Activated naive CD4-positive, alpha-beta T cell treated with anti-CD3 and anti-CD28 coated beads, Interleukin-2, amount 50 U/mL, for 72 hours (primary cell): ENCODE measurements at regions not wholly inside any gene's neighbourhood (a gene's known extent, or its start where the extent isn't known, plus 50 kb on each side); places are given as distances from the start of the nearest gene placed in this dataset.
"Not testable (repeated sequence)": the region's sequence is repeated elsewhere in the genome, so short reads cannot be mapped to it uniquely, and the experiment has no call there.

Experiments used
- ATAC-seq, 2 donors: fragments of 150-1000 bp; cut with Tn5 transposase; 2 replicates each; pipeline ENCODE4 v1.10.0; 2021; ENCODE audit warnings: mild to moderate bottlenecking in 2 of 2, moderate library complexity in 2 of 2
- DNase-seq, 2 donors: peaks; one replicate each; pipeline ENCODE4 v3.0.0; 2021 to 2022; ENCODE audit warnings: low spot score in 2 of 2
- H3K27ac Mint-ChIP-seq, 2 donors: one replicate each; pipeline ENCODE4 v1.8.0; 2022; ENCODE audit warnings: mild to moderate bottlenecking in 2 of 2, mixed read lengths in 2 of 2
- H3K36me3 Mint-ChIP-seq, 2 donors: one replicate each; pipeline ENCODE4 v1.8.0; 2022; ENCODE audit warnings: mixed read lengths in 2 of 2
- H3K9me3 Mint-ChIP-seq, 2 donors: one replicate each; pipeline ENCODE4 v1.8.0; 2022; ENCODE audit warnings: mixed read lengths in 2 of 2

- Mint-ChIP-seq H3K27ac (no peak overlapping the region), H3K9me3 (no peaks in the 10 kb centered on the region), H3K36me3 (no peaks in the 10 kb centered on the region)
- no peak for ATAC-seq
- no peak for DNase-seq
Measured at GRCh38 chr17:72458301-72458700, 337.5 kb downstream of the SOX9 start.

- Mint-ChIP-seq H3K9me3 (no peaks in the 10 kb centered on the region), H3K36me3 (no peaks in the 10 kb centered on the region), H3K27ac (no peak overlapping the region)
- ATAC-seq = no peak
- no peak for DNase-seq
Measured at GRCh38 chr17:72460711-72461110, 339.9 kb downstream of the SOX9 start.

GRCh38 chr17:72461757-72462156, 340.9 kb downstream of the SOX9 start:
- no peaks in the 10 kb centered on the region for H3K9me3 Mint-ChIP-seq
- no peaks in the 10 kb centered on the region for H3K36me3 Mint-ChIP-seq
- ATAC-seq = no peak
- DNase-seq = no peak
- H3K27ac Mint-ChIP-seq = no peak overlapping the region

- ATAC-seq = no peak
- Mint-ChIP-seq H3K36me3 (no peaks in the 10 kb centered on the region), H3K9me3 (no peaks in the 10 kb centered on the region), H3K27ac (no peak overlapping the region)
- DNase-seq = no peak
Measured at GRCh38 chr17:72462407-72462806, 341.6 kb downstream of the SOX9 start.

GRCh38 chr17:72462814-72463213, 342.0 kb downstream of the SOX9 start:
- DNase-seq (no peak), ATAC-seq (no peak)
- Mint-ChIP-seq H3K36me3 (no peaks in the 10 kb centered on the region), H3K9me3 (no peaks in the 10 kb centered on the region), H3K27ac (no peak overlapping the region)

- DNase-seq (no peak), ATAC-seq (no peak)
- Mint-ChIP-seq H3K9me3 (no peaks in the 10 kb centered on the region), H3K27ac (no peak overlapping the region), H3K36me3 (no peaks in the 10 kb centered on the region)
Measured at GRCh38 chr17:72463287-72464102, 342.7 kb downstream of the SOX9 start.

- not testable (repeated sequence) for H3K27ac Mint-ChIP-seq, DNase-seq, H3K36me3 Mint-ChIP-seq, H3K9me3 Mint-ChIP-seq, ATAC-seq
Measured at GRCh38 chr17:72464221-72464620, 343.4 kb downstream of the SOX9 start.

GRCh38 chr17:72465191-72466024, 344.6 kb downstream of the SOX9 start:
- H3K9me3 Mint-ChIP-seq = no peaks in the 10 kb centered on the region
- no peak for DNase-seq
- H3K36me3 Mint-ChIP-seq = no peaks in the 10 kb centered on the region
- ATAC-seq = no peak
- H3K27ac Mint-ChIP-seq = no peak overlapping the region

GRCh38 chr17:72466199-72466598, 345.4 kb downstream of the SOX9 start:
- DNase-seq (no peak), ATAC-seq (no peak)
- Mint-ChIP-seq H3K27ac (no peak overlapping the region), H3K9me3 (no peaks in the 10 kb centered on the region), H3K36me3 (no peaks in the 10 kb centered on the region)

- no peak for DNase-seq
- no peaks in the 10 kb centered on the region for H3K36me3 Mint-ChIP-seq
- H3K9me3 Mint-ChIP-seq = no peaks in the 10 kb centered on the region
- ATAC-seq = no peak
- no peak overlapping the region for H3K27ac Mint-ChIP-seq
Measured at GRCh38 chr17:72466606-72467005, 345.8 kb downstream of the SOX9 start.

- no peaks in the 10 kb centered on the region for H3K9me3 Mint-ChIP-seq
Measured at GRCh38 chr17:72467841-72468653, 347.2 kb downstream of the SOX9 start.

GRCh38 chr17:72468841-72469240, 348.0 kb downstream of the SOX9 start:
- no peak for DNase-seq
- Mint-ChIP-seq H3K27ac (no peak overlapping the region), H3K36me3 (no peaks in the 10 kb centered on the region), H3K9me3 (no peaks in the 10 kb centered on the region)
- no peak for ATAC-seq

More at GRCh38 chr17:72467841-72468653, 347.2 kb downstream of the SOX9 start:
- Mint-ChIP-seq H3K36me3 (no peaks in the 10 kb centered on the region), H3K27ac (no peak overlapping the region)
- DNase-seq = no peak
- ATAC-seq = no peak

GRCh38 chr17:72470121-72470705, 349.4 kb downstream of the SOX9 start:
- no peak for ATAC-seq
- H3K36me3 Mint-ChIP-seq = no peaks in the 10 kb centered on the region
- no peak overlapping the region for H3K27ac Mint-ChIP-seq
- H3K9me3 Mint-ChIP-seq = peaks cover 0 to 9% of the 10 kb centered on the region in 2 donors
- DNase-seq = no peak

GRCh38 chr17:72470734-72471133, 349.9 kb downstream of the SOX9 start:
- DNase-seq = no peak
- Mint-ChIP-seq H3K9me3 (peaks cover 0 to 9% of the 10 kb centered on the region in 2 donors), H3K27ac (no peak overlapping the region), H3K36me3 (no peaks in the 10 kb centered on the region)
- no peak for ATAC-seq

GRCh38 chr17:72471296-72471695, 350.5 kb downstream of the SOX9 start:
- ATAC-seq (no peak), DNase-seq (no peak)
- Mint-ChIP-seq H3K27ac (no peak overlapping the region), H3K36me3 (no peaks in the 10 kb centered on the region), H3K9me3 (peaks cover 0 to 9% of the 10 kb centered on the region in 2 donors)

GRCh38 chr17:72472106-72472505, 351.3 kb downstream of the SOX9 start:
- H3K9me3 Mint-ChIP-seq = peaks cover 0 to 9% of the 10 kb centered on the region in 2 donors
- DNase-seq = no peak
- H3K27ac Mint-ChIP-seq = no peak overlapping the region
- no peaks in the 10 kb centered on the region for H3K36me3 Mint-ChIP-seq
- ATAC-seq = no peak
